Rectal smooth muscle tissue (tissue), 1 donor: ENCODE measurements at regions not wholly inside any gene's neighbourhood (a gene's known extent, or its start where the extent isn't known, plus 50 kb on each side); places are given as distances from the start of the nearest gene placed in this dataset.

ENCODE experiments used
- H3K27ac ChIP-seq: one replicate; pipeline ENCODE4 v1.7.0; 2013; ENCODE audit warnings: low read depth, low read length, inconsistent platforms
- H3K27me3 ChIP-seq: one replicate; pipeline ENCODE4 v1.7.0; 2013; ENCODE audit warnings: low read length; ENCODE audit not compliant: control insufficient read depth, insufficient read depth
- H3K36me3 ChIP-seq: one replicate; pipeline ENCODE4 v1.7.0; 2013; ENCODE audit warnings: low read length; ENCODE audit not compliant: control insufficient read depth, insufficient read depth
- H3K4me1 ChIP-seq: one replicate; pipeline ENCODE4 v1.7.0; 2013; ENCODE audit warnings: low read length; ENCODE audit not compliant: control insufficient read depth, insufficient read depth
- H3K4me3 ChIP-seq: one replicate; pipeline ENCODE4 v1.7.0; 2013; ENCODE audit warnings: low read length
- H3K9ac ChIP-seq: one replicate; pipeline ENCODE4 v1.7.0; 2013; ENCODE audit warnings: low read length

DNA sequence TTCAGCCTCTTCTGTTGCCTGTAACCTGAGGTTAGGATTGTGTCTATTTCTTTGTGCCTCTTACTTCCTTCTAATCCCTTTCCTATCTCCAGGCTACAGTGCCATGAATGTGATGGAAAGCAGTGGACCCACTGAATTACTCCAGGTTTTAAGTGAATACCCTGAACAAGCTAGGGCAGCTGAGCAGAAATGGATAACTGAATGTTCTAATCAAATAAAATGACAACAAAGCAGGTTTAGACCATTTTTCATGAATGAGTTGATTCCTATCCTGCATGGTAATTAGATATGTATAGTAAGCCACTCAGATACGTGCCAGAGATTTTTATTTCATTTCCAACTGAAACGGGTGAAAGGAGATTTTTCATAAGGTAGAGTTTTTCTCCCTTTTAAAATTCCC, 127.5 kb upstream of the ZP4 start:
- H3K27ac ChIP-seq: no peak overlapping the region
- no peaks in the 10 kb centered on the region for H3K36me3 ChIP-seq
- no peaks in the 10 kb centered on the region for H3K4me1 ChIP-seq
- no peaks in the 10 kb centered on the region for H3K27me3 ChIP-seq
- no peak overlapping the region for H3K4me3 ChIP-seq
- H3K9ac ChIP-seq: no peak overlapping the region

- no peak overlapping the region for H3K4me3 ChIP-seq
- no peaks in the 10 kb centered on the region for H3K36me3 ChIP-seq
- H3K4me1 ChIP-seq: no peaks in the 10 kb centered on the region
- H3K27me3 ChIP-seq: no peaks in the 10 kb centered on the region
- H3K27ac ChIP-seq: no peak overlapping the region
- no peak overlapping the region for H3K9ac ChIP-seq
These were observed 116.1 kb upstream of the ZP4 start for GRCh38 chr1:238006779-238007178.

DNA sequence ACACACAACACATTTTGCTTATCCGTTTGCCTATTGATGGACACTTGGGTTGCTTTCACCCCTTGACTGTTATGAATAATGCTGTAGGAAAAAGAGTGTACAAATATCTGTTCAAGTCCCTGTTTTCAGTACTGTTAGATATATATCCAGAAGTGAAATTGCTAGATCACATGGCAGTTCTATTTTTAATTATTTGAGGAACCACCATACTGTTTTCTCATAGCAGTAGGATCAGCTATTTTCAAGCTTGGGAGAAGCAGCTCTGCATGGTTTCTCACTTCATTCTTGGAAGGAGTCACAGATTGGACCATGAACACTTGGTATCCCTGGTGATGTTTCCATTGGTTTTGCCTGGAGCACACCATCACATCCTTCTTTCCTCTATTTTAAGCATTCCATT, 114.4 kb upstream of the ZP4 start:
- Histone ChIP-seq H3K36me3 (no peaks in the 10 kb centered on the region), H3K9ac (no peak overlapping the region), H3K27ac (no peak overlapping the region), H3K27me3 (no peaks in the 10 kb centered on the region), H3K4me3 (no peak overlapping the region), H3K4me1 (no peaks in the 10 kb centered on the region)

GRCh38 chr1:238001818-238002217, 111.1 kb upstream of the ZP4 start:
- no peak overlapping the region for H3K27ac ChIP-seq
- no peaks in the 10 kb centered on the region for H3K36me3 ChIP-seq
- no peaks in the 10 kb centered on the region for H3K27me3 ChIP-seq
- no peak overlapping the region for H3K9ac ChIP-seq
- no peaks in the 10 kb centered on the region for H3K4me1 ChIP-seq
- H3K4me3 ChIP-seq: no peak overlapping the region

- no peak overlapping the region for H3K4me3 ChIP-seq
- no peak overlapping the region for H3K9ac ChIP-seq
- no peak overlapping the region for H3K27ac ChIP-seq
- H3K27me3 ChIP-seq: no peaks in the 10 kb centered on the region
- no peaks in the 10 kb centered on the region for H3K36me3 ChIP-seq
- no peaks in the 10 kb centered on the region for H3K4me1 ChIP-seq
These were observed 108.8 kb upstream of the ZP4 start for GRCh38 chr1:237999426-238000052.

DNA sequence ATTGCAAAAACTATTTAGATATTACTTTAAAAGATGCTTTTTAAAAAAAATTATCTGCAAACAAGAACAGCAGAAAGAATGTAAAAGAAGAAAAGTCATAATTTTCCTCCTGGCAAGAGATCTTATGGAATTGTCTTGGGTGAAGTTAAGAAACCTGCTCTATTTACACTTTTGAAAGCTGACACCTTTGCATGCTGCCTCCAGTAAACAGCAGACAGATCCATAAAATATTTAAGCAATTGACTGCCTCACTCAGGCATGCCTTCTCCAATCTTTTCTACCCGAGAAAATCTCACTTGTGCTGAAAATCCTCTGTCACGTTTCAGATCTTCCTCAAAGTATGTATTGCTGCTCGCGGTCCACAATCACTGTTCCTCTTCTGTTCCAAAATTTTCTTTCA, 107.9 kb upstream of the ZP4 start:
- Histone ChIP-seq H3K4me1 (no peaks in the 10 kb centered on the region), H3K36me3 (no peaks in the 10 kb centered on the region), H3K27ac (no peak overlapping the region), H3K4me3 (no peak overlapping the region), H3K9ac (no peak overlapping the region), H3K27me3 (no peaks in the 10 kb centered on the region)

DNA sequence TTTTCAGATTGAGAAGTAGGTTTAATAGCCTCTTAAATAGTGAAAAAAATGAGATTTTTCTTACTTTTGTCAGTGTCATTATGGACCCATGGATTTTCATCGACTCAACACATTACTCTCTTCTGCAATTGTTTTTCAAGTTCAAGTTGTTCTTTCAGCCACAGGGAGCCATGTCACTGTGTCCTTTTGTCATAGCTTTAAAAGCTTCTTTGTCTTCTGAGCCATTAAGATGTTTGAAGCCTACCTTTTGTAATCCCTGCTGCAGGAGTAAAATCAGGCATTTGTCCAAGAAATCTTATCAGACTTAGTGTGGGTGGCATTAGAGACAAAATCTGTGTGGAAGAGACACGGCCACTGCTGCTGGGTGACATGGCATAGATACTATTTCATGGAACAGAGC, 92.8 kb upstream of the ZP4 start:
- Histone ChIP-seq H3K4me1 (no peaks in the 10 kb centered on the region), H3K27me3 (no peaks in the 10 kb centered on the region), H3K4me3 (no peak overlapping the region), H3K27ac (no peak overlapping the region), H3K36me3 (no peaks in the 10 kb centered on the region), H3K9ac (no peak overlapping the region)

DNA sequence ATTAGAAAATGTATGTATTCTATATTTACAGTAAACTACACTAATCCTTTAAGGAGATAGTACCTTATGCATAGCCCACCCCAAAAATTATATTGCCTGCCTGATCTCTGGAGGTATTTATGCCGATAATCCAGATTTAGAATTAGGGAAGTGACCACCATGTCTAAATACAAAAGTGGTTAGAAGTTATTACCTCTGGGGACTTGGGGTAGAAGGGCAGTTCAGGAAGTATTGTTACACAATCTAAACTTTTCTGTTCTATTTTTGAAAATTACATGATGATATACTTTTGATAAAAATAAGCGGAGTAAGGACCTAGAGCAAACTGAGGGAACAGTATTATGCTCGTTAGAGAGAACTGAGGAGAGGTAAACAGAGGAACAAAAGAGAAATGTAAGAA, 90.5 kb upstream of the ZP4 start:
- H3K4me3 ChIP-seq: no peak overlapping the region

GRCh38 chr1:237976331-237976730, 85.6 kb upstream of the ZP4 start:
- Histone ChIP-seq H3K36me3 (no peaks in the 10 kb centered on the region), H3K27ac (no peak overlapping the region), H3K4me3 (no peak overlapping the region), H3K9ac (no peak overlapping the region), H3K27me3 (no peaks in the 10 kb centered on the region), H3K4me1 (no peaks in the 10 kb centered on the region)

More for the DNA sequence above, 90.5 kb upstream of the ZP4 start:
- H3K4me1 ChIP-seq: no peaks in the 10 kb centered on the region
- no peaks in the 10 kb centered on the region for H3K36me3 ChIP-seq
- no peak overlapping the region for H3K27ac ChIP-seq
- H3K27me3 ChIP-seq: no peaks in the 10 kb centered on the region
- no peak overlapping the region for H3K9ac ChIP-seq

DNA sequence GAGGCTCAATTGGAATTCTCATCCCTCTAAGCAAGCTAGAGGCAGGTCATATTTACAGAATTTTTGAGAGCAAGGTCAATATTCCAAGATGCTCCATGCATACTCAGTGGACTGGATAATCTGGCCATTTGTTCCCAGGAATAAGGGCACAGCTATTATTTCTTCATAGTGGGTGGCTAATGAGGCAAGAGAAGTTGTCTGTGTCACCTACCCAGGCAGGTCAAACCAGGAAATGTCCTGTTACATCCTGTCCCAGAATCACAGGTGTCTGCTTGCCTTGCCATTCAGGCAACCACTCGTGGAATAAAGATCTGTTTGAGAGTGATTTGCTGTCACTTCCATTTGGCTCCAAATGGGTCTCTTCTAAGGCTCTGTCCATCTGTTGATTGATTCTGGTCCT, 85.2 kb upstream of the ZP4 start:
- H3K27ac ChIP-seq: no peak overlapping the region
- H3K4me1 ChIP-seq: no peaks in the 10 kb centered on the region
- no peaks in the 10 kb centered on the region for H3K27me3 ChIP-seq
- no peak overlapping the region for H3K4me3 ChIP-seq
- H3K36me3 ChIP-seq: no peaks in the 10 kb centered on the region
- H3K9ac ChIP-seq: no peak overlapping the region

GRCh38 chr1:237975376-237975775, 84.7 kb upstream of the ZP4 start:
- Histone ChIP-seq H3K27ac (no peak overlapping the region), H3K4me3 (no peak overlapping the region), H3K36me3 (no peaks in the 10 kb centered on the region), H3K9ac (no peak overlapping the region), H3K4me1 (no peaks in the 10 kb centered on the region), H3K27me3 (no peaks in the 10 kb centered on the region)

DNA sequence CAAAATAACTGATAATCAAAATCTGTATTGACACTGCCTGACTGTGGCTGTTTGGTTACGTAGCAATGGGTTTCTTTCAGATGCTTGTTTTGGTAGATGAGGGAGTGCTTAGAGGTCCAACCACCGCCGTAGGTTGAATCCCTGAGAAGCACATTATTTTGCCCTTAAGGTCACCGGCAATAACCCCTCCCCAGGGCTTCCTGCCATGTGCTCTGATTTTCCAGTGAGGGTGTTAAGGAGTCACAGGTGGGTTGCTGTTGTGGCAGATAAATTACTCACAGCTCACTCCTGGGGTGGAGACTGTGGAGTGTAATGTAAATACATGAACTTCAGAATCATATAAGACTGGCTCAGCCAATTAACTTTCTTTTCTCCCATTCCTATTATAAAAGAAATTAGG, 81.5 kb upstream of the ZP4 start:
- H3K36me3 ChIP-seq: no peaks in the 10 kb centered on the region
- H3K4me3 ChIP-seq: no peak overlapping the region
- no peak overlapping the region for H3K9ac ChIP-seq
- H3K4me1 ChIP-seq: no peaks in the 10 kb centered on the region
- no peak overlapping the region for H3K27ac ChIP-seq
- no peaks in the 10 kb centered on the region for H3K27me3 ChIP-seq

DNA sequence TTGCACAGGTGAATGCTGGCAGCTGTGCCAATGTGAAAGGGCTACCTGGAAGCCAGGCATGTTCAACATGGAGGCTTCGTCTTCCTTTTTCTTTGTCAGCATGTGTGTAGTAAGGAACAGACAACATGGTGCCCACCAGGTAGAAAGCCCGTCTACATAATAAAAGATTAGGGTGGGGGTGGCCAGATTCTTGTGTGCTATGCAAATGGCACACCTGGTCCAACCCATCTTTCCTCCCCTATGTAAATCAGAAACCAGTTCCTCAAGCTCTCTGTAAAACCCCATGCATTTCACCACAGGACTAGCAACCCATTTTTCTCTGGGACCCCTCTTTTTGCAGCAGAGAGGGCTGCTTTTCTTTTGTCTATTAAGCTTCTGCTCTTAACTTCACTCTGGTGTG, 72.3 kb upstream of the ZP4 start:
- no peaks in the 10 kb centered on the region for H3K27me3 ChIP-seq
- no peak overlapping the region for H3K9ac ChIP-seq
- no peaks in the 10 kb centered on the region for H3K4me1 ChIP-seq
- no peak overlapping the region for H3K4me3 ChIP-seq
- no peak overlapping the region for H3K27ac ChIP-seq
- H3K36me3 ChIP-seq: no peaks in the 10 kb centered on the region
